ENCODE measurements at regions not wholly inside any gene's neighbourhood (a gene's known extent, or its start where the extent isn't known, plus 50 kb on each side); places are given as distances from the start of the nearest gene placed in this dataset.
"Not testable (repeated sequence)": the region's sequence is repeated elsewhere in the genome, so short reads cannot be mapped to it uniquely, and the experiment has no call there.

GRCh38 chr5:120252839-120253238, 211.3 kb upstream of the PRR16 start:
- DNase-seq = no peak

- DNase-seq = no peak
Measured at GRCh38 chr5:120254385-120254784, 209.7 kb upstream of the PRR16 start.

GRCh38 chr5:120255214-120255613, 208.9 kb upstream of the PRR16 start:
- no peak for DNase-seq

- DNase-seq = no peak
Measured at GRCh38 chr5:120256376-120256775, 207.7 kb upstream of the PRR16 start.

- DNase-seq = no peak
Measured at GRCh38 chr5:120257358-120257971, 206.6 kb upstream of the PRR16 start.

- no peak for DNase-seq
Measured at GRCh38 chr5:120258123-120258522, 206.0 kb upstream of the PRR16 start.

- no peak for DNase-seq
Measured at GRCh38 chr5:120260651-120261050, 203.4 kb upstream of the PRR16 start.

- no peak for DNase-seq
Measured at GRCh38 chr5:120270498-120270897, 193.6 kb upstream of the PRR16 start.

GRCh38 chr5:120293796-120294195, 170.3 kb upstream of the PRR16 start:
- no peak for DNase-seq

GRCh38 chr5:120297616-120298015, 166.5 kb upstream of the PRR16 start:
- DNase-seq = no peak

- no peak for DNase-seq
Measured at GRCh38 chr5:120298981-120299380, 165.1 kb upstream of the PRR16 start.

GRCh38 chr5:120304663-120305062, 159.4 kb upstream of the PRR16 start:
- DNase-seq = no peak

- no peak for DNase-seq
Measured at GRCh38 chr5:120306303-120306702, 157.8 kb upstream of the PRR16 start.

- no peak for DNase-seq
Measured at GRCh38 chr5:120314191-120314590, 149.9 kb upstream of the PRR16 start.

GRCh38 chr5:120320626-120321025, 143.5 kb upstream of the PRR16 start:
- no peak for DNase-seq

- no peak for DNase-seq
Measured at GRCh38 chr5:120326651-120327050, 137.4 kb upstream of the PRR16 start.

GRCh38 chr5:120327180-120327579, 136.9 kb upstream of the PRR16 start:
- no peak for DNase-seq

- no peak for DNase-seq
Measured at GRCh38 chr5:120329095-120329494, 135.0 kb upstream of the PRR16 start.

GRCh38 chr5:120330558-120330957, 133.5 kb upstream of the PRR16 start:
- DNase-seq = no peak

- no peak for DNase-seq
Measured at GRCh38 chr5:120344181-120344580, 119.9 kb upstream of the PRR16 start.

GRCh38 chr5:120345947-120346346, 118.2 kb upstream of the PRR16 start:
- no peak for DNase-seq

- not testable (repeated sequence) for DNase-seq
Measured at GRCh38 chr5:120351071-120351470, 113.0 kb upstream of the PRR16 start.

GRCh38 chr5:120354126-120354525, 110.0 kb upstream of the PRR16 start:
- no peak for DNase-seq

- DNase-seq = no peak
Measured at GRCh38 chr5:120358949-120359348, 105.2 kb upstream of the PRR16 start.

- DNase-seq = no peak
Measured at GRCh38 chr5:120361941-120362340, 102.2 kb upstream of the PRR16 start.

- DNase-seq = no peak
Measured at GRCh38 chr5:120362426-120362825, 101.7 kb upstream of the PRR16 start.

Measured in CD4-positive, alpha-beta T cell treated with Interleukin-6 for 4 hours (primary cell).